ENCODE measurements at regions not wholly inside any gene's neighbourhood (a gene's known extent, or its start where the extent isn't known, plus 50 kb on each side); places are given as distances from the start of the nearest gene placed in this dataset.

GRCh38 chr3:59481776-59482400 lies 432.1 kb upstream of the CFAP20DC start:
- TF ChIP-seq CTCF (IDR thresholded peaks at IDR 0.05) (no peak), POLR2AphosphoS5 (IDR thresholded peaks at IDR 0.05) (no peak)
